GM12864 (cell line): ENCODE measurements at regions not wholly inside any gene's neighbourhood (a gene's known extent, or its start where the extent isn't known, plus 50 kb on each side); places are given as distances from the start of the nearest gene placed in this dataset.

Experiments
- DNase-seq: peaks from one replicate; pipeline ENCODE4 v3.0.0-alpha.2; 2011; ENCODE audit warnings: low read depth
- H3K4me3 ChIP-seq: 2 replicates; pipeline ENCODE4 v1.5.1; 2011; ENCODE audit warnings: mild to moderate bottlenecking, low read depth, low read length, control low read depth
- CTCF ChIP-seq: IDR thresholded peaks from 2 replicates; pipeline ENCODE4 v1.5.1; 2011; ENCODE audit warnings: low read depth, mild to moderate bottlenecking, moderate library complexity, low read length, control low read depth, inconsistent platforms; ENCODE audit errors: missing control alignments

GRCh38 chr1:59046134-59046533, 250.8 kb upstream of the FGGY start:
- DNase-seq: no peak
- no peak for TF ChIP-seq CTCF
- H3K4me3 ChIP-seq: no peak overlapping the region

GRCh38 chr1:59046730-59047157, 250.2 kb upstream of the FGGY start:
- TF ChIP-seq CTCF: peak; percentile 34
- peak; percentile 68 for DNase-seq
- H3K4me3 ChIP-seq: no peak overlapping the region

GRCh38 chr1:59051007-59051406, 245.9 kb upstream of the FGGY start:
- no peak overlapping the region for H3K4me3 ChIP-seq
- no peak for TF ChIP-seq CTCF
- DNase-seq: no peak

GRCh38 chr1:59052166-59052590, 244.7 kb upstream of the FGGY start:
- H3K4me3 ChIP-seq: no peak overlapping the region
- DNase-seq: no peak
- TF ChIP-seq CTCF: no peak

- TF ChIP-seq CTCF: no peak
- DNase-seq: no peak
Measured at GRCh38 chr1:59054172-59054571, 242.7 kb upstream of the FGGY start.

GRCh38 chr1:59055908-59056719, 240.8 kb upstream of the FGGY start:
- no peak overlapping the region for H3K4me3 ChIP-seq
- TF ChIP-seq CTCF: no peak
- DNase-seq: no peak

More at GRCh38 chr1:59054172-59054571, 242.7 kb upstream of the FGGY start:
- H3K4me3 ChIP-seq: no peak overlapping the region

GRCh38 chr1:59057211-59057694, 239.6 kb upstream of the FGGY start:
- no peak for TF ChIP-seq CTCF
- no peak for DNase-seq
- H3K4me3 ChIP-seq: no peak overlapping the region
